GM12872 (cell line): ENCODE measurements at regions not wholly inside any gene's neighbourhood (a gene's known extent, or its start where the extent isn't known, plus 50 kb on each side); places are given as distances from the start of the nearest gene placed in this dataset.

Experiments used
- TF ChIP-seq, protein P1 (sequence below): IDR thresholded peaks from 3 replicates; pipeline ENCODE4 v1.5.1; 2011; ENCODE audit warnings: low read depth, mild to moderate bottlenecking, low read length, moderate library complexity; ENCODE audit not compliant: insufficient read depth

DNA sequence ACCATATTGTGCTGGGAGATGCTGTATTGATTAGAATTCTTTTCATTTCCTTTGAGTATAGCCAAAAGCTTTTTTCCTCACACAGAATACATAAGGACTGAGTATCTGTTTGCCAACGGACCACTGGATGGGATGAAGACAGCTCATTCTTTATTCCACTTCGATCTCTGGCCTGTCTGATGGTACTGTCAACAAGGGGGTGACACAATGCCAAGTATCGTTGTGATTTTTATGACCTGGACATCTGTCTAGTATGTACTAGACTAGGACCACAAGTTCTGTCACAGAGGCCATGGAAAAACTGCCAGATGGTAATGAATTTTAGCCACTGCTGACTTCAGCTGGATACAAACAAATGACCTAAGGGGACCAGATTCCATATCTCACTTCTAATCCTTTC is 502.7 kb downstream of the SOX5 start:
- TF ChIP-seq, protein P1, sequence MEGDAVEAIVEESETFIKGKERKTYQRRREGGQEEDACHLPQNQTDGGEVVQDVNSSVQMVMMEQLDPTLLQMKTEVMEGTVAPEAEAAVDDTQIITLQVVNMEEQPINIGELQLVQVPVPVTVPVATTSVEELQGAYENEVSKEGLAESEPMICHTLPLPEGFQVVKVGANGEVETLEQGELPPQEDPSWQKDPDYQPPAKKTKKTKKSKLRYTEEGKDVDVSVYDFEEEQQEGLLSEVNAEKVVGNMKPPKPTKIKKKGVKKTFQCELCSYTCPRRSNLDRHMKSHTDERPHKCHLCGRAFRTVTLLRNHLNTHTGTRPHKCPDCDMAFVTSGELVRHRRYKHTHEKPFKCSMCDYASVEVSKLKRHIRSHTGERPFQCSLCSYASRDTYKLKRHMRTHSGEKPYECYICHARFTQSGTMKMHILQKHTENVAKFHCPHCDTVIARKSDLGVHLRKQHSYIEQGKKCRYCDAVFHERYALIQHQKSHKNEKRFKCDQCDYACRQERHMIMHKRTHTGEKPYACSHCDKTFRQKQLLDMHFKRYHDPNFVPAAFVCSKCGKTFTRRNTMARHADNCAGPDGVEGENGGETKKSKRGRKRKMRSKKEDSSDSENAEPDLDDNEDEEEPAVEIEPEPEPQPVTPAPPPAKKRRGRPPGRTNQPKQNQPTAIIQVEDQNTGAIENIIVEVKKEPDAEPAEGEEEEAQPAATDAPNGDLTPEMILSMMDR = no peak

DNA sequence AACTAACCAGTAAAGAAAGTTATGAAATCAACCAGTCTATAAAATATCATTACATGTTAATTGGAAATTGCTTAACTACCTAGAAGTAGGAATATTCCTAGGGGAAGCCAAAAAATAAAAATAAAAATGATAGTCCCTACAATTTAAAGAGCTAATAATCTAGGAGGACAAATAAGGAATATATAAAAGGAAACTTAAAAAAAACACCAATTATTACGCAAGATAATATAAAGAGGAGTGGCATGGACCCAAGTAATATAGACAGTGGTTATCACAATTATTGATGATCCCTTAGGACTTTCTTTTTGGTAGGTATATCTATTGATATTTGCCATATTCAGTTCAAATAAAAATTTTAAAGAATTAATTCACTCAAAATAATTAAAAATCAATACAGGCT is 498.7 kb downstream of the SOX5 start:
- TF ChIP-seq, protein P1 = no peak

- TF ChIP-seq, protein P1 = no peak
These were observed 494.2 kb downstream of the SOX5 start for GRCh38 chr12:23455283-23455682.

GRCh38 chr12:23458640-23459039 is 490.8 kb downstream of the SOX5 start:
- TF ChIP-seq, protein P1 = no peak

- TF ChIP-seq, protein P1 = no peak
These were observed 486.9 kb downstream of the SOX5 start for GRCh38 chr12:23462546-23462945.

DNA sequence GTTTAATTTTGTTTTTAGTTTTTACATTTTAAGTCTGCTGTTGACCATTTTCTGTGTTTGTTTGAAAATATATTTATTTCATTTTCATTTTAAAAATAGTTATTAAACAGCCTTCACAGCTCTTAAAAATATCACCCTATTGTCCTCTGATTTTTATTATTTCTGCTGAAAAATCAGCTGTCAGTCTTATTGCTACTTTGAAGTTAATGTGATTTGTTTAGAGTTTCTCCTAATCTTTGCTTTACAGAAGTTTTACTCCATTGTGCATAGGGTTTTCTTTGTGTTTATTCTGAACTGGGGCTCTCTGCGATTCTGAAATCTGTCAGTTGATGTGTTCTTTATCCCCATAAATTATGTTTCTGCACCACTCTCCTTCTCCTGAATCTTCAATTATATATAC is 486.3 kb downstream of the SOX5 start:
- TF ChIP-seq, protein P1 = no peak

DNA sequence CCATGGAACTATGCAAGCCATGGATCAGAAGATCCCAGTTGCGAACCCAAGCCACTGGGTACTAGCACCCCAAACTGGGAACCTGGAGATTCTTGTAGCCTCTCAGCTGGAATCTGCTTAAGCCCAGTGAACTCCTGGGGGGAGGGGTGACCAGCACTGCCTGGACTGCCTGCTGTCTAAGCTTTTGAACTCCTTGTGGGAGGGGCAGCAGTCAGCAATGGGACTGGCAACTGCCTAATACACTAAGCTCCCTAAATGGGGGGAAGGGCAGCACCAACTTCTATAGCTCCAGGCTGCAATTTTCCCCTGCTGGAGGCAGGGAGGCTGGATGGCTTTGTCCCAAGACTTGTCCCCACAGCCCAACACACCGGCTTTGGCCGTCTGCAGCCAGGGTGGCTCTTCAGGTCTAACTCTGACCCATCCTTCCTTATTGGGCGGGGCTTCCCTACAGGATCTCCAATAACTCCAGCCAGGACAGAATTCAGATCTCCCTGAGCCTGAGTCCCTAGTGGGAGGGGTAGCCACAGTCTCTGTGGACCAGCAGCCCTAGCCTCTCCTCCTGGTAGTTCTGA is 485.1 kb downstream of the SOX5 start:
- TF ChIP-seq, protein P1 = no peak
